ENCODE measurements at regions not wholly inside any gene's neighbourhood (a gene's known extent, or its start where the extent isn't known, plus 50 kb on each side); places are given as distances from the start of the nearest gene placed in this dataset.

GRCh38 chr14:71650187-71650755 lies 282.0 kb upstream of the RGS6 start:
- TF ChIP-seq CTCF (conservative IDR thresholded peaks at IDR 0.05; ENCODE audit: low read depth, low read length) (no peak), EZH2phosphoT487 (IDR thresholded peaks at IDR 0.05; ENCODE audit: borderline replicate concordance, low read length) (no peak)
